Stimulated activated naive CD8-positive, alpha-beta T cell treated with anti-CD3 and anti-CD28 coated beads, Interleukin-15, Interleukin-2, amounts not matched to agents 100 ng/mL and 50 ng/mL, for 24 hours (primary cell): ENCODE measurements at regions not wholly inside any gene's neighbourhood (a gene's known extent, or its start where the extent isn't known, plus 50 kb on each side); places are given as distances from the start of the nearest gene placed in this dataset.

Experiments used
- H3K27ac Mint-ChIP-seq: one replicate; pipeline ENCODE4 v1.8.0; 2021; ENCODE audit warnings: mild to moderate bottlenecking, mixed read lengths
- H3K27me3 Mint-ChIP-seq: one replicate; pipeline ENCODE4 v1.8.0; 2021; ENCODE audit warnings: mixed read lengths
- H3K36me3 Mint-ChIP-seq: one replicate; pipeline ENCODE4 v1.8.0; 2021; ENCODE audit warnings: low read depth, mixed read lengths
- H3K4me1 Mint-ChIP-seq: one replicate; pipeline ENCODE4 v1.8.0; 2021; ENCODE audit warnings: low read depth, mixed read lengths
- H3K4me3 Mint-ChIP-seq: one replicate; pipeline ENCODE4 v1.8.0; 2021; ENCODE audit warnings: mild to moderate bottlenecking, mixed read lengths
- H3K9me3 Mint-ChIP-seq: one replicate; pipeline ENCODE4 v1.8.0; 2021; ENCODE audit warnings: mixed read lengths

GRCh38 chr9:80059979-80060378, 488.2 kb downstream of the TLE4 start:
- Mint-ChIP-seq H3K27ac (no peak overlapping the region), H3K9me3 (peaks cover 7% of the 10 kb centered on the region), H3K4me1 (no peaks in the 10 kb centered on the region)

GRCh38 chr9:80059191-80059590, 487.4 kb downstream of the TLE4 start:
- Mint-ChIP-seq H3K4me3 (no peak overlapping the region), H3K27ac (no peak overlapping the region), H3K9me3 (peaks cover 7% of the 10 kb centered on the region), H3K27me3 (no peaks in the 10 kb centered on the region), H3K36me3 (no peaks in the 10 kb centered on the region), H3K4me1 (no peaks in the 10 kb centered on the region)

More at GRCh38 chr9:80059979-80060378, 488.2 kb downstream of the TLE4 start:
- Mint-ChIP-seq H3K27me3 (no peaks in the 10 kb centered on the region), H3K4me3 (no peak overlapping the region), H3K36me3 (no peaks in the 10 kb centered on the region)

- no peaks in the 10 kb centered on the region for H3K4me1 Mint-ChIP-seq
- H3K27me3 Mint-ChIP-seq, result no peaks in the 10 kb centered on the region
- no peak overlapping the region for H3K4me3 Mint-ChIP-seq
These were observed 481.1 kb downstream of the TLE4 start for GRCh38 chr9:80052830-80053229.

GRCh38 chr9:80049096-80049782, 477.5 kb downstream of the TLE4 start:
- peaks cover 19% of the 10 kb centered on the region for H3K9me3 Mint-ChIP-seq
- H3K4me1 Mint-ChIP-seq, result no peaks in the 10 kb centered on the region
- H3K36me3 Mint-ChIP-seq, result peaks cover 6% of the 10 kb centered on the region
- H3K27ac Mint-ChIP-seq, result no peak overlapping the region
- no peak overlapping the region for H3K4me3 Mint-ChIP-seq
- H3K27me3 Mint-ChIP-seq, result no peaks in the 10 kb centered on the region

More at GRCh38 chr9:80052830-80053229, 481.1 kb downstream of the TLE4 start:
- no peak overlapping the region for H3K27ac Mint-ChIP-seq
- peaks cover 6% of the 10 kb centered on the region for H3K36me3 Mint-ChIP-seq
- peaks cover 19% of the 10 kb centered on the region for H3K9me3 Mint-ChIP-seq

- no peak overlapping the region for H3K27ac Mint-ChIP-seq
- H3K4me1 Mint-ChIP-seq, result no peaks in the 10 kb centered on the region
- peaks cover under 1% of the 10 kb centered on the region for H3K9me3 Mint-ChIP-seq
- no peak overlapping the region for H3K4me3 Mint-ChIP-seq
- H3K27me3 Mint-ChIP-seq, result no peaks in the 10 kb centered on the region
- H3K36me3 Mint-ChIP-seq, result no peaks in the 10 kb centered on the region
These were observed 474.7 kb downstream of the TLE4 start for GRCh38 chr9:80046481-80046880.

- H3K27ac Mint-ChIP-seq, result peak overlapping the region; percentile 49
- no peaks in the 10 kb centered on the region for H3K27me3 Mint-ChIP-seq
- H3K4me3 Mint-ChIP-seq, result no peak overlapping the region
- H3K4me1 Mint-ChIP-seq, result no peaks in the 10 kb centered on the region
- no peaks in the 10 kb centered on the region for H3K36me3 Mint-ChIP-seq
- no peaks in the 10 kb centered on the region for H3K9me3 Mint-ChIP-seq
These were observed 470.1 kb downstream of the TLE4 start for GRCh38 chr9:80041821-80042220.

GRCh38 chr9:80040457-80040856, 468.7 kb downstream of the TLE4 start:
- Mint-ChIP-seq H3K9me3 (no peaks in the 10 kb centered on the region), H3K4me1 (no peaks in the 10 kb centered on the region), H3K36me3 (no peaks in the 10 kb centered on the region), H3K27me3 (no peaks in the 10 kb centered on the region), H3K4me3 (no peak overlapping the region), H3K27ac (no peak overlapping the region)

GRCh38 chr9:80030801-80031200, 459.0 kb downstream of the TLE4 start:
- Mint-ChIP-seq H3K27me3 (peaks cover 11% of the 10 kb centered on the region), H3K9me3 (peaks cover 9% of the 10 kb centered on the region), H3K36me3 (no peaks in the 10 kb centered on the region), H3K27ac (no peak overlapping the region), H3K4me1 (no peaks in the 10 kb centered on the region), H3K4me3 (no peak overlapping the region)

GRCh38 chr9:80028501-80028900, 456.7 kb downstream of the TLE4 start:
- H3K27me3 Mint-ChIP-seq, result peaks cover 11% of the 10 kb centered on the region

GRCh38 chr9:80025796-80026520, 454.2 kb downstream of the TLE4 start:
- no peaks in the 10 kb centered on the region for H3K36me3 Mint-ChIP-seq
- peaks cover 3% of the 10 kb centered on the region for H3K4me1 Mint-ChIP-seq
- no peak overlapping the region for H3K4me3 Mint-ChIP-seq
- H3K27ac Mint-ChIP-seq, result no peak overlapping the region
- peaks cover 11% of the 10 kb centered on the region for H3K27me3 Mint-ChIP-seq
- peaks cover 4% of the 10 kb centered on the region for H3K9me3 Mint-ChIP-seq

More at GRCh38 chr9:80028501-80028900, 456.7 kb downstream of the TLE4 start:
- Mint-ChIP-seq H3K4me3 (no peak overlapping the region), H3K36me3 (no peaks in the 10 kb centered on the region), H3K9me3 (peaks cover 7% of the 10 kb centered on the region), H3K4me1 (no peaks in the 10 kb centered on the region), H3K27ac (no peak overlapping the region)

GRCh38 chr9:80025131-80025530, 453.4 kb downstream of the TLE4 start:
- no peak overlapping the region for H3K27ac Mint-ChIP-seq
- H3K9me3 Mint-ChIP-seq, result peaks cover 4% of the 10 kb centered on the region
- peaks cover 10% of the 10 kb centered on the region for H3K4me1 Mint-ChIP-seq
- no peak overlapping the region for H3K4me3 Mint-ChIP-seq
- peaks cover 6% of the 10 kb centered on the region for H3K27me3 Mint-ChIP-seq
- H3K36me3 Mint-ChIP-seq, result no peaks in the 10 kb centered on the region

GRCh38 chr9:80020530-80020929, 448.8 kb downstream of the TLE4 start:
- Mint-ChIP-seq H3K4me1 (peaks cover 12% of the 10 kb centered on the region), H3K27ac (no peak overlapping the region), H3K4me3 (no peak overlapping the region), H3K27me3 (no peaks in the 10 kb centered on the region), H3K9me3 (no peaks in the 10 kb centered on the region), H3K36me3 (no peaks in the 10 kb centered on the region)

- H3K27ac Mint-ChIP-seq, result no peak overlapping the region
- H3K4me3 Mint-ChIP-seq, result no peak overlapping the region
- no peaks in the 10 kb centered on the region for H3K9me3 Mint-ChIP-seq
- peaks cover 12% of the 10 kb centered on the region for H3K4me1 Mint-ChIP-seq
- no peaks in the 10 kb centered on the region for H3K36me3 Mint-ChIP-seq
- no peaks in the 10 kb centered on the region for H3K27me3 Mint-ChIP-seq
These were observed 448.3 kb downstream of the TLE4 start for GRCh38 chr9:80020056-80020455.

GRCh38 chr9:80013891-80014290, 442.1 kb downstream of the TLE4 start:
- H3K27ac Mint-ChIP-seq, result no peak overlapping the region
- peaks cover 4% of the 10 kb centered on the region for H3K9me3 Mint-ChIP-seq
- no peaks in the 10 kb centered on the region for H3K4me1 Mint-ChIP-seq
- H3K27me3 Mint-ChIP-seq, result peaks cover 4% of the 10 kb centered on the region
- H3K4me3 Mint-ChIP-seq, result no peak overlapping the region
- no peaks in the 10 kb centered on the region for H3K36me3 Mint-ChIP-seq

- H3K36me3 Mint-ChIP-seq, result no peaks in the 10 kb centered on the region
- H3K4me1 Mint-ChIP-seq, result no peaks in the 10 kb centered on the region
- no peak overlapping the region for H3K27ac Mint-ChIP-seq
These were observed 441.0 kb downstream of the TLE4 start for GRCh38 chr9:80012557-80013330.

More at GRCh38 chr9:80012557-80013330, 441.0 kb downstream of the TLE4 start:
- peaks cover 4% of the 10 kb centered on the region for H3K27me3 Mint-ChIP-seq
- H3K4me3 Mint-ChIP-seq, result no peak overlapping the region
- peaks cover 4% of the 10 kb centered on the region for H3K9me3 Mint-ChIP-seq
